ENCODE measurements at regions not wholly inside any gene's neighbourhood (a gene's known extent, or its start where the extent isn't known, plus 50 kb on each side); places are given as distances from the start of the nearest gene placed in this dataset.
A peak's percentile ranks its signal among the peaks of the same experiment; 100 is the strongest.

GRCh38 chr13:107305178-107305577 is 737.2 kb upstream of the ARGLU1 start:
- no peaks in the 10 kb centered on the region for H3K4me1 Mint-ChIP-seq
- H3K27ac Mint-ChIP-seq (ENCODE audit: unreplicated experiment): no peak overlapping the region
- no peaks in the 10 kb centered on the region for H3K9me3 Mint-ChIP-seq
- no peaks in the 10 kb centered on the region for H3K27me3 Mint-ChIP-seq (ENCODE audit: low read depth)
- H3K36me3 Mint-ChIP-seq (ENCODE audit: low read depth): no peaks in the 10 kb centered on the region
- no peak for DNase-seq (ENCODE audit: low read depth, low spot score)
- TF ChIP-seq CTCF (conservative IDR thresholded peaks at IDR 0.05): no peak
- H3K4me3 Mint-ChIP-seq: no peak overlapping the region

- peak; percentile 21 for TF ChIP-seq CTCF (conservative IDR thresholded peaks at IDR 0.05)
- no peaks in the 10 kb centered on the region for H3K36me3 Mint-ChIP-seq (ENCODE audit: low read depth)
- no peak for DNase-seq (ENCODE audit: low read depth, low spot score)
- no peaks in the 10 kb centered on the region for H3K4me1 Mint-ChIP-seq
- H3K27me3 Mint-ChIP-seq (ENCODE audit: low read depth): no peaks in the 10 kb centered on the region
- no peak overlapping the region for H3K27ac Mint-ChIP-seq (ENCODE audit: unreplicated experiment)
- H3K9me3 Mint-ChIP-seq: no peaks in the 10 kb centered on the region
- no peak overlapping the region for H3K4me3 Mint-ChIP-seq
Observed at GRCh38 chr13:107301724-107302374, 733.9 kb upstream of the ARGLU1 start.

GRCh38 chr13:107299717-107300116 is 731.8 kb upstream of the ARGLU1 start:
- DNase-seq (ENCODE audit: low read depth, low spot score): no peak
- no peaks in the 10 kb centered on the region for H3K9me3 Mint-ChIP-seq
- H3K27me3 Mint-ChIP-seq (ENCODE audit: low read depth): no peaks in the 10 kb centered on the region
- no peak for TF ChIP-seq CTCF (conservative IDR thresholded peaks at IDR 0.05)
- no peak overlapping the region for H3K4me3 Mint-ChIP-seq
- no peaks in the 10 kb centered on the region for H3K36me3 Mint-ChIP-seq (ENCODE audit: low read depth)
- H3K4me1 Mint-ChIP-seq: no peaks in the 10 kb centered on the region
- no peak overlapping the region for H3K27ac Mint-ChIP-seq (ENCODE audit: unreplicated experiment)

- H3K27me3 Mint-ChIP-seq (ENCODE audit: low read depth): no peaks in the 10 kb centered on the region
- H3K36me3 Mint-ChIP-seq (ENCODE audit: low read depth): no peaks in the 10 kb centered on the region
- no peaks in the 10 kb centered on the region for H3K4me1 Mint-ChIP-seq
- no peak overlapping the region for H3K4me3 Mint-ChIP-seq
- no peak for TF ChIP-seq CTCF (conservative IDR thresholded peaks at IDR 0.05)
- no peak overlapping the region for H3K27ac Mint-ChIP-seq (ENCODE audit: unreplicated experiment)
- H3K9me3 Mint-ChIP-seq: no peaks in the 10 kb centered on the region
- no peak for DNase-seq (ENCODE audit: low read depth, low spot score)
Observed at GRCh38 chr13:107296804-107297203, 728.9 kb upstream of the ARGLU1 start.

- H3K4me3 Mint-ChIP-seq: no peak overlapping the region
- H3K9me3 Mint-ChIP-seq: no peaks in the 10 kb centered on the region
- H3K27me3 Mint-ChIP-seq (ENCODE audit: low read depth): no peaks in the 10 kb centered on the region
- no peak for TF ChIP-seq CTCF (conservative IDR thresholded peaks at IDR 0.05)
- DNase-seq (ENCODE audit: low read depth, low spot score): no peak
- H3K36me3 Mint-ChIP-seq (ENCODE audit: low read depth): no peaks in the 10 kb centered on the region
- no peaks in the 10 kb centered on the region for H3K4me1 Mint-ChIP-seq
- H3K27ac Mint-ChIP-seq (ENCODE audit: unreplicated experiment): no peak overlapping the region
Observed at GRCh38 chr13:107295416-107296140, 727.6 kb upstream of the ARGLU1 start.

All from neural crest cell (in vitro differentiated cells).